A673 (cell line): ENCODE measurements at regions not wholly inside any gene's neighbourhood (a gene's known extent, or its start where the extent isn't known, plus 50 kb on each side); places are given as distances from the start of the nearest gene placed in this dataset.

ENCODE experiments used
- BruUV-seq: library from RNA; stranded (reverse); fragments of 400-500 nt; replicated peaks from 2 replicates; lab custom pipeline; 2021; lab: Mats Ljungman, UMichigan
- CTCF ChIA-PET: fragments of 300-600 bp; sonication (Branson Sonifier 250); formaldehyde crosslinking; loops from one replicate; lab custom pipeline; 2022; ENCODE audit warnings: antibody characterized with exemption; lab: Charles Lee
- POLR2A ChIA-PET: fragments of 300-600 bp; sonication (Branson Sonifier 250); formaldehyde crosslinking; loops from one replicate; lab custom pipeline; 2022; ENCODE audit warnings: antibody characterized with exemption; ENCODE audit not compliant: low non-redundant PET; lab: Charles Lee
- DNase-seq: peaks from one replicate; pipeline ENCODE4 v3.0.0-alpha.2; 2015; ENCODE audit warnings: low spot score
- H3K27ac ChIP-seq: fragments of 200-600 bp; sonication (generic); 2 replicates; pipeline ENCODE4 v1.5.1; 2016; ENCODE audit warnings: mixed run types, low read depth, mild to moderate bottlenecking, mixed read lengths, antibody characterized with exemption, low read length; ENCODE audit not compliant: poor library complexity, severe bottlenecking
- H3K27me3 ChIP-seq: fragments of 200-600 bp; sonication (generic); replicated peaks from 2 replicates; pipeline ENCODE4 v1.6.1; 2017; ENCODE audit warnings: mixed run types, low read depth, mild to moderate bottlenecking, mixed read lengths, antibody characterized with exemption, low read length; ENCODE audit not compliant: insufficient read depth, poor library complexity
- H3K36me3 ChIP-seq: fragments of 200-600 bp; sonication (generic); 2 replicates; pipeline ENCODE4 v1.6.1; 2016; ENCODE audit warnings: mixed run types, mild to moderate bottlenecking, mixed read lengths, antibody characterized with exemption, low read length; ENCODE audit not compliant: insufficient read depth, poor library complexity, severe bottlenecking
- H3K4me1 ChIP-seq: fragments of 200-600 bp; sonication (generic); 2 replicates; pipeline ENCODE4 v1.6.1; 2017; ENCODE audit warnings: mixed run types, mild to moderate bottlenecking, mixed read lengths, antibody characterized with exemption, low read length; ENCODE audit not compliant: insufficient read depth, poor library complexity, severe bottlenecking
- H3K4me3 ChIP-seq: fragments of 200-600 bp; sonication (generic); 2 replicates; pipeline ENCODE4 v1.5.1; 2016; ENCODE audit warnings: low read depth, mixed run types, mild to moderate bottlenecking, mixed read lengths, low read length; ENCODE audit not compliant: poor library complexity, severe bottlenecking
- H3K9me3 ChIP-seq: fragments of 200-600 bp; sonication (generic); 2 replicates; pipeline ENCODE4 v1.6.1; 2016; ENCODE audit warnings: mixed run types, low read depth, mild to moderate bottlenecking, mixed read lengths, antibody characterized with exemption, low read length; ENCODE audit not compliant: poor library complexity, severe bottlenecking
- EZH2 ChIP-seq: fragments of 200-600 bp; sonication (generic); IDR thresholded peaks from 2 replicates; pipeline ENCODE4 v1.6.1; 2017; ENCODE audit warnings: borderline replicate concordance, low read depth, mild to moderate bottlenecking, mixed read lengths, antibody characterized with exemption, low read length; ENCODE audit not compliant: poor library complexity, severe bottlenecking
- intact Hi-C: fragments of 100-400 bp; cut with micrococcal nuclease; formaldehyde crosslinking; loops from one replicate; pipeline ENCODE4 v1.10.0; 2022; ENCODE audit not compliant: unreplicated experiment
- TF ChIP-seq, protein P1 (sequence below): fragments of 300-800, 200-600 bp; sonication (generic); conservative IDR thresholded peaks from 2 replicates; pipeline ENCODE4 v1.5.1; 2017; ENCODE audit warnings: low read depth, mild to moderate bottlenecking, antibody characterized with exemption, low read length, moderate library complexity, mixed read lengths

DNA sequence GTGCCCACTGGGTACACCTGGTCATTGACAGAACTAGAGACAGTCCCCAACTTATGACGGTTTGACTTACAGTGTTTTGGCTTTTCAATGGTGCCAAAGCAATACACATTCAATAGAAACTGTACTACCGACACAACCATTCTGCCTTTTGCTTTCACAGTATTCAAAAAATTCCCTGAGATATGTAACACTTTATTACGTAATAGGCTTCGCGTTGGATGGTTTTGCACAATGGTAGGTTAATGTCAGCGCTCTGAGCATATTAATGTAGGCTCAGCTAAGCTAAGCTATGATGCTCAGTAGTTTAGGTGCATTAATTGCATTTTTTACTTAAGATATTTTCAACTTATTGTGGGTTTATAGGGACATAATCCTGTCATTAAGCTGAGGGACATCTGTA is 105.1 kb upstream of the B3GAT1 start:
- ChIA-PET POLR2A (no interaction called here), CTCF (no interaction called here)
- no peaks in the 10 kb centered on the region for H3K4me1 ChIP-seq

DNA sequence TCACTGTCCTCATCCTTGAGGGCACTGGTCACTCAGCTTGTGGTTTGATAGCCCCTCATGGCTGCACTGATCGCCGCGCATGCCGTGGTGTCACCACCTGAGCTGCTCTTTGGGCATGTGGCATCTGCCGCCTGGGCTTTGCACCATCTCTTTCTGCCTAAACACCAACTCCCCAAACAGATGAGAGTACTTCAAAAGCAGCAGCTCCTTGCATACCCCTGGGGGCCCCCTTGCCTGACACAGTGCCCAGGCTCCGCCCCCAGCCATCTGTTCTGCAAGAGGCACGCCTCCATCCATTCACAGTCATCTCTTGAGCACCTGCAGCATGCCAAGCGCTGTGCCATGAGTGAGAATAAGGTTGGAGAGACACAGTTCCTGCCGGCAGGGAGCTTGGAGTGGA is 104.5 kb upstream of the B3GAT1 start:
- H3K36me3 ChIP-seq = no peaks in the 10 kb centered on the region
- H3K27ac ChIP-seq = no peak overlapping the region
- H3K9me3 ChIP-seq = no peaks in the 10 kb centered on the region
- no peak for DNase-seq
- intact Hi-C loops = no loop called here
- TF ChIP-seq, protein P1, sequence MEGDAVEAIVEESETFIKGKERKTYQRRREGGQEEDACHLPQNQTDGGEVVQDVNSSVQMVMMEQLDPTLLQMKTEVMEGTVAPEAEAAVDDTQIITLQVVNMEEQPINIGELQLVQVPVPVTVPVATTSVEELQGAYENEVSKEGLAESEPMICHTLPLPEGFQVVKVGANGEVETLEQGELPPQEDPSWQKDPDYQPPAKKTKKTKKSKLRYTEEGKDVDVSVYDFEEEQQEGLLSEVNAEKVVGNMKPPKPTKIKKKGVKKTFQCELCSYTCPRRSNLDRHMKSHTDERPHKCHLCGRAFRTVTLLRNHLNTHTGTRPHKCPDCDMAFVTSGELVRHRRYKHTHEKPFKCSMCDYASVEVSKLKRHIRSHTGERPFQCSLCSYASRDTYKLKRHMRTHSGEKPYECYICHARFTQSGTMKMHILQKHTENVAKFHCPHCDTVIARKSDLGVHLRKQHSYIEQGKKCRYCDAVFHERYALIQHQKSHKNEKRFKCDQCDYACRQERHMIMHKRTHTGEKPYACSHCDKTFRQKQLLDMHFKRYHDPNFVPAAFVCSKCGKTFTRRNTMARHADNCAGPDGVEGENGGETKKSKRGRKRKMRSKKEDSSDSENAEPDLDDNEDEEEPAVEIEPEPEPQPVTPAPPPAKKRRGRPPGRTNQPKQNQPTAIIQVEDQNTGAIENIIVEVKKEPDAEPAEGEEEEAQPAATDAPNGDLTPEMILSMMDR = no peak
- TF ChIP-seq EZH2 = no peak
- no TSS peak for BruUV-seq
- no peaks in the 10 kb centered on the region for H3K4me1 ChIP-seq
- POLR2A ChIA-PET = no interaction called here
- no peaks in the 10 kb centered on the region for H3K27me3 ChIP-seq
- no peak overlapping the region for H3K4me3 ChIP-seq
- CTCF ChIA-PET = no interaction called here

More for the DNA sequence above, 105.1 kb upstream of the B3GAT1 start:
- Histone ChIP-seq H3K27ac (no peak overlapping the region), H3K4me3 (no peak overlapping the region), H3K36me3 (no peaks in the 10 kb centered on the region), H3K9me3 (no peaks in the 10 kb centered on the region), H3K27me3 (no peaks in the 10 kb centered on the region)
- BruUV-seq = no TSS peak
- no peak for DNase-seq
- intact Hi-C loops = no loop called here
- TF ChIP-seq, protein P1 = no peak
- TF ChIP-seq EZH2 = no peak

DNA sequence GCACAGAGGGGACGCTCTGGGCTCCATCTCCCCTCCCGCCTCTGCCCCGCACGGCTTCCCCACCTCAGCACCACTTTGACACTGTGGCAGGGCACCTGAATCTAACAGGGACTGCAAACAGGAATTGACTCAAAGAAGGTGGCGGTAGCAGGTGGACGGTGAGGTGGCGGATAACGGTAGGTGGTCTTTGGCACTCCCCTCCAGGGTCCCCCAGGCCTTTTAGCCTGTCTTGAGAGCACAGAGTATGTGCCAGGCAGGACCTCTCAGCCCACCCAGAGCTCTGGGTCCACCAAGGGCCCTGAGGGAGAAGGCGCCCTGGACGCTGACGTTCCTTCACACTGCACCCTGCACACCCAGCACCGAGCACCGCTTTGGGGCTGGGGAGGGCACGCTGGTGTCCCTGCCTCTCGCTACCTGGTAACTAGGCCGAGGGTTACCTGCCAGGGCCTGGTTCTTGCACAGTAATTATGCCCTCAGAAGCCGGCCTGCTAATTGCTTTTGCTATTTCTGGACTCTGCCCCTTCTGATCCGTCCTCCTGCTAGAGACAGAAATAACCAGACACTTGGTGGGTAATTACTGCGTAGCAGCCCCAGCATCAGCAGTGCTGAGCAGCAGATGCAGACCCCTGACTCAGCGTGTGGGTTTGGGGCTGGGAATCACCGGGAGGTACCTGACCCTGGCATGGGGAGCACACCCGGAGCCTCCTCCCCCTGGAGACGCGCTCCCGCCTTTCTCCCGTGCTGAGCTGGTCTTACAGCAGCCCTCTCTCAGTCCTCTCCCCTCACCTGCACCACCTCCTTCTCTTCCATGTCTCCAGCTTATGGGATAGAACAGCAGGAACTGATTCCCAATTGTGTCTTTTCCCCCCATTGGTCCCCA is 103.3 kb upstream of the B3GAT1 start:
- no peak for DNase-seq
- no TSS peak for BruUV-seq
- CTCF ChIA-PET = no interaction called here

More for the DNA sequence above, 103.3 kb upstream of the B3GAT1 start:
- H3K36me3 ChIP-seq = no peaks in the 10 kb centered on the region
- no peaks in the 10 kb centered on the region for H3K9me3 ChIP-seq
- no peak overlapping the region for H3K27ac ChIP-seq
- no peak overlapping the region for H3K4me3 ChIP-seq
- H3K4me1 ChIP-seq = no peaks in the 10 kb centered on the region
- POLR2A ChIA-PET = no interaction called here
- intact Hi-C loops = no loop called here
- no peaks in the 10 kb centered on the region for H3K27me3 ChIP-seq
- no peak for TF ChIP-seq EZH2
- TF ChIP-seq, protein P1 = no peak
